ENCODE measurements at regions not wholly inside any gene's neighbourhood (a gene's known extent, or its start where the extent isn't known, plus 50 kb on each side); places are given as distances from the start of the nearest gene placed in this dataset.
"Not testable (repeated sequence)": the region's sequence is repeated elsewhere in the genome, so short reads cannot be mapped to it uniquely, and the experiment has no call there.

DNA sequence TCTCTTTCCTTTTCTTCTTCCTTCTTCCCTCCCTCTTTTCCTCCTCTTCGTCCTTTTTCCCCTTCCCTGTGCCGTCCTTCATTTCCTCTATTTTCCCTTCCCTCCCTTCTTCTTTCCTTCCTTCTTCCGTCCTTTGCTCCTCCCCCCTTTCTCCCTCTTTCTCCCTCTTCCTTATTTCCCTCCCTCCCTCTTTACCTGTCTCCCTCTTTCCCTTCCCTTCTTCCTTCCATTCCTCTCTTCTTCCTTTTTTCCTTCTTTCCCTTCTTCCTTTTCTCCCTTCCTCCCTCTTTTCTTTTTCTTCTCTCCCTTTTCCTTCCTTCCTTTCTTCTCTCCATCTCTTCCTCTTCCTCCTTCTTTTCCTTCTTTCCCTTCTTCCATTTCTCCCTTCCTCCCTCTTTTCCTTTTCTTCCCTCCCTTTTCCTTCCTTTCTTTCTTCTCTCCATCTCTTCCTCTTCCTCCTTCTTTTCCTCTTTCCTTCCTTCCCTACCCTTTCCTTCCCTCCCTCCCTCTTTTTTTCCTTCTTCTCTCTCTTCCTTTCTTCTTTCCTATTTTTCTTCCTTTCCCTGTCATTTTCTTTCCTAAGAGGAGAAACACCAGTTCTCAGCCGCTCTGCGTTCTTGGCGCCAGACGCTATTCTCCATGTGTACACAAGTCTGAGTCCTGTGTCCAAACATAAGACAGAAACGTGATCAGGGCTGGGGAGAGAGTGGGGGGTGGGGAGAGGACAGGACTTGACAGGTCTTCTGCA lies 597.1 kb downstream of the MID1IP1 start:
- DNase-seq (ENCODE audit: low spot score): no peak

- DNase-seq (ENCODE audit: low spot score): peak; percentile 42
These were observed 597.7 kb downstream of the MID1IP1 start for GRCh38 chrX:39398963-39399261.

DNA sequence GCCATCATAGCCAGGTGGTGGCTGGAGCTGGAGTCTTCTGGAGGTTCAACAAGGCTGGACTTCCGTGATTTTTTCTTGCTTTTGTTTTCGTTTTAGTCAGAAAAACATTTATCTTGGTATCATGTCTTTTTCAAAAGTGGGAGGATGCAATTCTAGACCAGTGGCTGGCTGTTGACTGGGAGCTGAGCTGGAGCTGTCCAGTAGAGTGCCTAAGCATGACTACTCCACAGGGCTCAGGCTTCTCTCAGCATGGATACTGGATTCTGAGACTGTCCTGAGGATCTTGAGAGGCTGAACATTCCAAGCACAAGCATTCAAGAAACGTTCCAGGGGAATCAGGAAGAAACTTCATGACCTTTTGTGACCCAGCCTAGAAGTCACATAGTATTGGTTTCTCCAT lies 598.1 kb downstream of the MID1IP1 start:
- no peak for DNase-seq (ENCODE audit: low spot score)

GRCh38 chrX:39401483-39402110 lies 600.3 kb downstream of the MID1IP1 start:
- no peak for DNase-seq (ENCODE audit: low spot score)

DNA sequence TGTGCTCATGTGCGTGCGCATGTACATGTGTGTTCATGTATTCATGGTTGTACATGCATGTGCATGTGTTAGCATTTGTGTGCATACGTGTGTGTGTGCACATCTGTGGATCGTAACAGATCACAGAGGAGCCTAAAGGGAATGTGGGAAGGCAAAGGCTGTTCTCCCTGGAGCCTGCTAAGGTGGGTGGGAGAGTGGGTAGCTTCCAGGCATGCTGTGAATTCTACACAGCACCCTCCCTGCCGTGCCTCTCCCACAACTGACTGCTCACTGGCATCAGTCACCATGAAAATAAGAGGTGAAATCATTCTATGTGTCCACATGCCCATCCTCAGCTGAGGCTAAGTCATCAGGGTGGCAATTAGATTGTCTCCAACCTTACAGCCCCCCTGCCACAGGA lies 600.9 kb downstream of the MID1IP1 start:
- DNase-seq (ENCODE audit: low spot score): no peak

DNA sequence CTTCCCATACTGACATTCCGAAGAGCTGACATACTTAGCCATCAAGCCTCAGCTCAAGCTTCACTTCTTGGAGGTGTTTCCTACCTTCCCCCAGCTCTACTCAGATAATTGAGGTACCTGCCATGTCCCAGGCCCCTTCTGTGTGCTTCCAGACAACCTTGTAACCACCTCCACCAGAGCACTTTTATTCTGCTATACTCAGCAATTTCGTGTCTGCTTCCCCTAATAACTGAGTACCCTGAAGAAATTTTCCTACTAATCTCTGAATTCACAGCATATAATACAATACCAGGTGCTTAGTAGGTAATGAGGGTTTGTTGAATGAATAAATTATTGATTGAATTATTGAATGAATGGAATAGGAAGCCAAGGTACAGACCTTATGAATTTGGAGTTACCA lies 605.5 kb downstream of the MID1IP1 start:
- DNase-seq (ENCODE audit: low spot score): no peak

DNA sequence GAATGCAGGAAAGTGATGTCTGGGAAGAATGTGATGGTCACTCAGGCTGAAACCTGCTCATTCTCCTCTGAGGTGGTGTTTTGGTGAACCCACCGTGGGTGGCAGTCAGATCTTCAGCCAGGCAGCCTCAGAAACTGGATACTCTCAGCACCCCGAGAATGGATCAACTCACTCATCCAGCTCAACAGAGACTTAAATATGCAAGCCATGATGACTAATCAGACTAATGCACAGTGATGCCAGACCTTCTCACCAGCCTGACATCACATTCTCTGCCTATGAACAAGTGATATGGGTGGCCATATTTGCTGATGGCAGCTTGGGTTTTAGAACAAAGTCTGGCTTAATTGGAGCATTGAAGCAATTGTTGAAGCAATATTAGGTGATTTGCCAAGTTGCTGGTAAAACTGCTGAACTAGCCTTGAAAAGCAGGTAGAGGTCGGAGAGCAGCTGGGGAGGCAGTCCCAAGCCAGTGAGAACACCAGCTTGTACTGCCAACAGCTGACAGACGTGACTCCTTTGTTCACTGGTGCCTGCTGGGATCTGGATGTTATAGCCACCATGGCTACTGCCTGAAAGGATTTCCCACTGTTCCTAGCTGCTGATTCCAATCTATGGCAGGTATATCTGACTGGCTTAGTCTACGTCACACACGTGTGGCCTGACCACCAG lies 608.1 kb downstream of the MID1IP1 start:
- peak; percentile 5 for DNase-seq (ENCODE audit: low spot score)

GRCh38 chrX:39414290-39414854 lies 613.1 kb downstream of the MID1IP1 start:
- DNase-seq (ENCODE audit: low spot score): no peak

DNA sequence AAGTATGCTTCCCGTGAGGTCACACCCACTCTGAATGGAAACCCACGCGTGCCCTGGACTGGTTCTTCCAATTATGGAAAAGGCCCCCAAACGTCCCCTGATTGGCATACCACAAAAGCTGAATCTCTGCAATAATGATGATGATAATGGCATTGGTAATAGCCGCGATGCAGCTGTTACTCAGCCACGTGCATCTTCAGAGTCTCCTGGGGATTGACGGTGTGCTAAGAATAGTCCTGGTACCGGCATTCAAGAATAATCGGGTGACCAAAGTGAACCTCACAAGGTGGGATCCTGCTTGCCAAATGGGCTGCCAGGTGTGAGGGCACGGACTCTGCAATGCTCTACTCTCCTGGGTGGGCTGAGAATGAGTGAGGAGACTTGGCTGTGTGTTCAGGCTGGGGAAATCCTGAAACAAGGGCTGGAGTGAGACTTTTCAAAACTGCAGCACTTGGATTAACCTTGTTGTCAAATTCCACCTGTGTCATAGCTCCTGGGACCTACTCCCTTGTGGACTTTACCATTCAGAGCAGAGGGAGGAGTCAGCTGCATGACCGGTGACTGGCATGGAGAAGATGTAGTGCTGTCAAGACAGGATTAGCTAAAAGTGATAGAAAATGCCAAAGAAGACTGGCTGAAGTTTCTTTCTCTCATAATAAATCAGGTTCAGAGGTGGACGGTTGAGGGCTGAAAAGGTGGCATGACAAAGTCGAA lies 615.4 kb downstream of the MID1IP1 start:
- no peak for DNase-seq (ENCODE audit: low spot score)

- no peak for DNase-seq (ENCODE audit: low spot score)
These were observed 617.0 kb downstream of the MID1IP1 start for GRCh38 chrX:39418254-39418704.

DNA sequence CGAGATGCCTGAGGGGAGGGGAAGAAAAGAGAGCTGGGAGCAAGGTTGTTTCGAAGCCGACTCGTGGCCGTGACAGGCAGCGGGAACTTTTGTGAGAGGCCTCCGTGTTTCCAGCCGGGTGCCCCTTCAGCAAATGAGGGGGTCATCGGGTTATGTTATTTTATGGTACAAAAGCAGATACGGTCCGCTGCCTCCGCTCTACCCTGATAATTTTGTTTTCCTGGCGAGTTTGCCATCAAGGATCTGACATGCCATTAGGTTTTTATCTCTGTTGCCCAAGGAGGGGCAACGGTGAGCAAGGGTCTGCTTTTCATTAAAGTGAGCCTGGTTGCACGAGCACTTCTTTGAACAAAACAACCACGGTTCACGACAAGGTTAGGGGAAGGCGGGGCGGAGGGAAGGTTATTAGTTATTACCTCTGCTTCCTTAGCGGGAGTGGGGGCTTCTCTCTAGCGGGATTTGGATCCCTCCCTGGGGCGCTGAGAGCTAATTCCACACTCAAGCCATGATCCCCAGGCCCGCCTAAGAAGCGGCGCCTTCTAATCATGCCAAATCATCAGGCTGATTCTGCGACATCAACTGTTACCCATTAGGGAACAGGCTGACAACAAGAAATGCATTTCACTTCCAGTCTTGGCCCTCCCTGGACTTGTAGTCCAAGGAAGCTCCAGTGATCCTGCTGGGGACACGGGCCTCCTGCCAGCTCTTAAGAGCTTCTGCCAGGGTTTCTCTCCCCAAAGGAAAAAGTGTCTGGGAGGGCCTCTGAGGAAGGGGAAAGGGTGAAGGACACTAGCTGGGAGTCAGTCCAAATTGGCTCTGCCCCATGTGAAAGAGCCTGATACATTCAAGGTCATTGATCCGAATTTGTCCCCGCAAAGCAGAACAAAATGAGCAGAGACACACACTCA lies 617.7 kb downstream of the MID1IP1 start:
- no peak for DNase-seq (ENCODE audit: low spot score)

- DNase-seq (ENCODE audit: low spot score): peak; percentile 20
These were observed 619.7 kb downstream of the MID1IP1 start for GRCh38 chrX:39421006-39421405.

DNA sequence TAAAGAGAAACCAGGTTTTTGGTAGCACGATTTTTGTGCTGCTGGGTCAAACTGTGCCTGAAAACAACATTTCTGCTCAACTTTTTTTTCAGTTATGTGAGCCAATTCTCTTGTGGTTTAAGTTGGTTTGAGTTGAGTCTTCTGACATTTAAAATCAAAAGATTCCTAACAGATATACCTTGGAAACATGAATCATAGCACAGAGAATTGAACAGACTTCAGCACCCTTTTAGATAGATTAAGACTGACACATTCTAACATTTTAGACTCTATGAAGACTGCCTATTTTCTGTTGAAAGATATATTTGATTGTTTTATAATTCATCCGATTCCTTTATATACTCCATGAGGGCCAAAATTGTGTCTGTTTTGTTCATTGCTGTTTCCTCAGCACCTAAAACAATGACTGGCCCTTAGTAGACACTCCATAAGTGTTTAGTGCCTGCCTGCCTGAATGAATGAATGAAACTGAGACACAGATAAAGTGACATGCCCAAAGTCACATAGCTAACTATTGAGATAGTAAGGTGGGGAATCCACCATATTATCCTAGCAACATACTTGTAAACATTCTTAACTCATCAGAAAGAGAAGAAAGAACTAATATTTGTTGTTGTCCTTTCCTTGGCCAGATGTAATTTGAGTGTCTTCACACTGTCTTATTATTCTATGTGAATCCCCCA lies 624.0 kb downstream of the MID1IP1 start:
- DNase-seq (ENCODE audit: low spot score): no peak

GRCh38 chrX:39426101-39426500 lies 624.8 kb downstream of the MID1IP1 start:
- no peak for DNase-seq (ENCODE audit: low spot score)

GRCh38 chrX:39427492-39427891 lies 626.2 kb downstream of the MID1IP1 start:
- DNase-seq (ENCODE audit: low spot score): peak; percentile 51

- peak; percentile 14 for DNase-seq (ENCODE audit: low spot score)
These were observed 626.6 kb downstream of the MID1IP1 start for GRCh38 chrX:39427906-39428305.

DNA sequence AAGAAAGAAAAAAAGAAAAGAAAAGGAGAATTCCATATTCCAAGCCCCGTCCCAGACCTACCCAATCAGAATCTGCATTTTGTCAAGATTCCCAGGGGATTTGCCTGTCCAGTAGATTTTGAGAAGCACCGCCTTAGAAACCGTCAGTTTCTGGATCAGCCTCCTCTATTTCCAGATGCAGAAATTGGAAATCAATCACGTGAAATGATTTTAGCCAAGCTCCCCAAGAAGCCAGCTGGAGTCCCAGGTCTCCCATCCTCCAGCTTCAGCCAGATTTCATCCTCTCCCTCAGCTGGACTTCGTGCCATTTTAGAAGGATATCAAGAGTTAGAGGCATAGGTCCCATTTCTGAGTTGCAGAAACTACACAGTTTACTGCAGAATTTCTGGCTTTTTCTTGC lies 629.3 kb downstream of the MID1IP1 start:
- DNase-seq (ENCODE audit: low spot score): no peak

GRCh38 chrX:39431893-39432292 lies 630.6 kb downstream of the MID1IP1 start:
- DNase-seq (ENCODE audit: low spot score): no peak

DNA sequence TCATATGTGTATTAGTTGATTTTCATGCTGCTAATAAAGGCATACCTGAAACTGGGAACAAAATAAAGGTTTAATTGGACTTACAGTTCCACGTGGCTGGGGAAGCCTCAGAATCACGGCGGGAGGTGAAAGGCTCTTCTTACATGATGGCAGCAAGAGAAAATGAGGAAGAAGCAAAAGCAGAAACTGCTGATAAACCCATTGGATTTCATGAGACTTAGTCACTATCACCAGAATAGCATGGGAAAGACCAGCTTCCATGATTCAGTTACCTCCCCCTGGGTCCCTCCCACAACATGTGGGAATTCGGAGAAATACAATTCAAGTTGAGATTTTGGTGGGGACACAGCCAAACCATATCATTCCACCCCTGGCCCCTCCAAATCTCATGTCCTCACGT lies 633.4 kb downstream of the MID1IP1 start:
- DNase-seq (ENCODE audit: low spot score): not testable (repeated sequence)

- not testable (repeated sequence) for DNase-seq (ENCODE audit: low spot score)
These were observed 635.3 kb downstream of the MID1IP1 start for GRCh38 chrX:39436538-39436937.
